NOMO-1 treated with DMSO at 0.1 percent for 48 hours (cell line): ENCODE measurements at regions not wholly inside any gene's neighbourhood (a gene's known extent, or its start where the extent isn't known, plus 50 kb on each side); places are given as distances from the start of the nearest gene placed in this dataset.

Source experiments
- DNase-seq: peaks from one replicate; lab custom pipeline; 2025; ENCODE audit not compliant: unreplicated experiment; lab: John Stamatoyannopoulos, UW

DNA sequence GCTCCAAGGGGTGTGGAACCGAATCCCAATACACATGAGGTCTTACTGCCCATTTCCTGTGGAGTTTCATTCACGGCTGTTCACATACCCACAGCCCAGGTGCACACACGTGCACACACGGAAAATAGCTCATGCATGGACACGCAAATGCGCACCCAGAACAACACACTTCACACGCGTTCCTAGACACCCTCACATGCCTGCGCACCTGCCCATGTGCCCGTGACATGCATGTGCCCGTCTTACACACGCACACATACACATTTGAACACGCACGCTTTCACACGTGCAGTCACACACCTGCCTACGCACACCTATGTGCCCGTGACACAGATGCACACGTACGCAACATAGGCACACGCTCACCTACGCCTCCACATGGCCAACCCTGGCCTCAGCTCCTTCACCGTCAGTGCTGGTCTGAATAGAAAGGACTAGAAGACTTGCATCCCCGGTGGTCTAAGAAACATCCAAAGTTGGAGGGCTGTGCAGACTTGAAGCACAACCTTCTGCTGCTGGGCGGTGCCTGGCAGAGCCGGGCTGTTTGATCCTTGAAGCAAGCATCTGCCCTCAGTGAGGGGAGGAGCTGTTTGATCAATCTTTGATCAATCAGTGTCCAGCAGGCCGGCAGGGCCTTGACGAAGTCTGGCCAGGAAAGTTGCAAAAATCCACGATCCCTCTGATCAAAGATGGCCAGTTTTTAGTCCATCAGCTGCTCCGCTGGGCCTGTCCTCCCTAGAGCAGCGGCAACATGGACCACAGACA, 164.7 kb downstream of the OLFM1 start:
- DNase-seq: no peak

GRCh38 chr9:135252980-135253304, 165.5 kb downstream of the OLFM1 start:
- no peak for DNase-seq

DNA sequence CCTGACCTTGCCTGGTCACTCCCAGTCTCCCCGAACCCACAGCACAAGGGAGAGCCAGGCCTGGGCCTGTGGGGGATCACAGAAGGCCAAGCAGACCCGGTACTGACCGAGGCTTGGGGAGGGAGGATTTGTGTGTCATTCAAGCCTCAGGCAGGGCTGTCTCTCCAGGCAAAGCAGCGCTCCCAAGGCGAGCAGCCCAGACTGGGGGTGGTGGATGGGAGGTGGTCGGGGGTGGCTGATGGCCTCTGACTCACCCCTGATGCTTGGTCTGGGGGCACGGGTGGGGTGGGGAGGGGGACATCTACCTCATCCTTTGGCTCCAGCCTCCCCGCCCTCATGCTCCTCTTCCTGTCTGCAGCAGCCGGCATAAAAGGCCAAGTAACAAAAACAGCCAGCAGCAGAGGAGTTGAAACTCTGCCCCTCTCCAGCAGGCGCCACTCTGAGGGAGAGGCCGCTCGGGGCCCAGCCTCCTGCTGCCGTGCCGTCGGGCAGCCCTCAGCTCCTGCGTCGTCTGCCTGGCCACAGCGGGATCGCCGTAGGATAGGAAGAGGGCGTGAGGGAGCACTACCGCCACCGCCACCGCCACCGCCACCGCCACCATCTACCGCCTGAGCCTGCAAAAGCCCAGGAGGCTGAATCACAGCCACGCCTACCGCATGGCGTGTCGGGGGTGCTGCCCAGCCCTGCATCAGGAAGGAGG, 166.0 kb downstream of the OLFM1 start:
- DNase-seq: no peak

DNA sequence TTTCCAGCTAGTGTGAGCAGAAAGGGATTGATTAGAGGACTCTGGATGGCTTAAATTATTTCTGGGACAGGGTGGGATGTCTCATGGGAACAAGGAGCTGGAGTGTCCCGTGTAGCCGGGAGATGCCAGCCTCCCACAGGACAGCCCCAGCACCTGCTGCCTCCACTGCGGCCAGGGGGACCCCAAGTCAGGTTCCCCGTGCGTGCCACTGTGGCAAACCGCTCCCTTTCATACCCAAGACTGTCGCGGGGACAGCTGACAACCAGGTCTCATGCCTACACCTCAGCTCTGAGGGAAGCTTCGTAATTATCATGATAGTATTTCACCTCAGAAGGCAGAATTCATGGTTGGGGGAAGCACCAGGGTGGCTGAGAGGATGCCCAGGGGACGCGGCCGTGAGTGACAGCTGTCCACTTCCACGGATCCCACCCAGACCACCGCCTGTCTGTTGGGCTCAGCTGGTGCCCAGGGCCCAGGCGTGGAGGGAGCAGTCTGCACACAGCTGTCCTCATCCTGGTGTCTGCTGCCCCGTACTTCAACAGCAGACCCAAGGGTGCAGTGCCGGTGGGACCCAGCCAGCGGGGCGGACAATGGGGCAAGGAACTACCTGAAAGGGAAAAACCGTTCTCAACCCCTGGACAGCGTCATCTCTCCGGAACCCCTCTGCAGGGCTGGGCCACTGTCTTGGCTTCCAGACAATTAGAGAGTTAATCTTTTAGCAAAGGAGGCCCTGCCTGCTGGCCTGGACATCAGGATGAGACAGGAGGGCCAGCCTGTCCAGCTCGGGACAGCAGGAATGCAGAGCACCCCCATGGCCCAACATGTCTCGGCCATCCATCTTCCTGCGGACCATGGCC, 166.9 kb downstream of the OLFM1 start:
- no peak for DNase-seq

DNA sequence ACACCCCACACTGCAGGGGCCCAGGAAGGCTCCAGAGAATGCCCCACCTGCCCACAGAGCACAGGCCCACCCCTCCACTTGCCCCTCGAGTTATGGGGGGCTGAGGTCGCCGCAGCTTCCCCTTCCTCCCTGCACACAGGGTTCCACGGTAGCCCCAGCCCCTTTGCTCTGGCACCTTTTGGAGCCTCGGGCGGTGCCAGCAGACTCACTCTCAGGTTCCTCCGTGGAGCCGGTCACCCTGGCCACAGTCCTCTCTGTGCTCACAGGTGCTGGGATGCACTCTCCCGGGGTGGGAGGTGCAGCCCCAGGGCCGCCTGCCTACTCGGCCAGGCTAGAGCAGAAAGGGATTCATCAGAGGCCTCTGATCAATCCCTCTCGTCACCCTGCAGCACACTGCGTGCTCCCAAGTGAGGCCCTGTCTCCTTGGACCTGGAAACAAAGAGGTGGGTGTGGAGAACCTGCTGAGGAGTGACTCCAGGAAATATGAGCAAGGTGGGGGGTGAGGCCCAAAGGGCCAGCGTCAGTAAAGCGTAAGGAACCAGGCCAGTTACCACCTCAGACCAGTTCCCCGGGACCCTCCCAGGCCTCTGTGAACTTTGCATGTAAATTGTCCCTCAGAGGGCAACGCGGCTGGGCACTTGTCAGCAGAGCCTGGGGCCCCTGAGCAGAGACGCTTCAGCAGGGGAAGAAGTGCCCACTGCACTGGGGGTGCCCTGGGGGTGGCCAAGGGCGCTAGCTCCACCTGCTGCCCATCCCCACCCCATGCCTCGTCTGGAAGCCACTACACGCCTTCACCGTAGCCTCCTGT, 167.8 kb downstream of the OLFM1 start:
- DNase-seq: no peak

DNA sequence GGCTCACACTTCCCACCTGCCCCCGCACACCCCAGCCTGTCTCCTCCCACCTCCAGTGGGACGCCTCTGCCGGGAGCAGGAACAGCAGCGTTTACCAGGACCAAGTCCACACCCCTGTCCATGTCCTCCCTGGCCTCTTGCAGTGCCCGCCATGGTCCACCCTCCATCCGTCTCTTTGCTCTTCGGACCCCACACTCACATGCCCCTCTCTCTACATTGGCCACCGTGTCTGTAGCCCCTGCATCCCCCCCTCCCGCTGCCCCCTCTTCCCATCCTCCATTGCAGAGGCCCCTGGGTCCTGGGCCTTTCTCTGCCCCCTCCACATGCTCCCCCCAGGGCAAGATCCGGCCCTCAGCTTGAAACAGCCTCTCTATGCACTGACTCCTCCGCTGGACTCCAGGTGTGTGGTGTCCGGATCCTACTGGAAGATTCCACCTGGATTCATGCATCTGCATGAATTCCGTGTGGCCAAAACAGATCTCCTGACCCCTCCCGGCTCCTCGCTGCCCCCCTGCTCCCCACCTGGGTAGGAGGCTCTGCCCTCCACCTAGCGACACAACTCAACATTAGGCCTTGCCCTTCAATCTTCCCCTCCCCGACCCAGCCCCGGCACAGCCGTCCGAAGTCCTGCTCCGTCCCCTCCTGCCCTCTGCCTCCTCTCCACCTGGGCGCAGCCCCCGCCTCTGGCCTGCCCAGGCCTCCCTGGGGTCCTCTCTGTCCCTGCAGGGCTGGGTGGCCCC, 168.5 kb downstream of the OLFM1 start:
- no peak for DNase-seq

GRCh38 chr9:135256581-135257354, 169.3 kb downstream of the OLFM1 start:
- DNase-seq: no peak

DNA sequence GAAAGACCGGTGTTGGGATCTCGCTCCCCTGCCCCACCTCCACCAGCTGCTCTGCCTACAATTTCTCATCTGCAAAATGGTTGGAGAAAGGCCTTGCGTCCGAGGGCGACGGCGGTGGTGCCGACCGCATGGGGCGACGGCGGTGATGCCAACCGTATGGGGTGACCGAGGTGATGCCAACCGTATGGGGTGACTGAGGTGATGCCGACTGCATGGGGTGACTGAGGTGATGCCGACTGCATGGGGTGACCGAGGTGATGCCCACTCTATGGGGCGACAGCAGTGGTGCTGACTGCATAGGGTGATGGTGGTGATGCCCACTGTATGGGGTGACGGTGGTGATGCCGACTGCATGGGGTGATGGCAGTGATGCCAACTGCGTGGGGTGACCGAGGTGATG, 171.0 kb downstream of the OLFM1 start:
- no peak for DNase-seq

DNA sequence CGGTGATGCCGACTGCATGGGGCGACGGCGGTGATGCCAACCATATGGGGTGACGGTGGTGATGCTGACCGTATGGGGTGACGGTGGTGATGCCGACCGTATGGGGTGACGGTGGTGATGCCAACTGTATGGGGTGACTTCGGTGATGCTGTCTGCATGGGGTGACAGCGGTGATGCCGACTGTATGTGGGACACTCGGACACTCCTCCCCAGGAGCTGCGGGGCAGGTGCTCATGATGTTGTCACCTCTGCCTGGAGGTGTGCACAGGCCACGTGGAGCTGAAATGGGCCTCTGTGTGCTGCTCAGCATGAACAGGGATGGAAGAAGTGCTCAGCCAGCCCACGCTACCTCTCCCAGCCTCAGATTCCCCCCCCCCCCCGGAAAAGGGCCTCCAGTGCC, 171.8 kb downstream of the OLFM1 start:
- DNase-seq: no peak

GRCh38 chr9:135260221-135261180, 173.0 kb downstream of the OLFM1 start:
- no peak for DNase-seq

GRCh38 chr9:135262248-135262647, 174.8 kb downstream of the OLFM1 start:
- DNase-seq: no peak

DNA sequence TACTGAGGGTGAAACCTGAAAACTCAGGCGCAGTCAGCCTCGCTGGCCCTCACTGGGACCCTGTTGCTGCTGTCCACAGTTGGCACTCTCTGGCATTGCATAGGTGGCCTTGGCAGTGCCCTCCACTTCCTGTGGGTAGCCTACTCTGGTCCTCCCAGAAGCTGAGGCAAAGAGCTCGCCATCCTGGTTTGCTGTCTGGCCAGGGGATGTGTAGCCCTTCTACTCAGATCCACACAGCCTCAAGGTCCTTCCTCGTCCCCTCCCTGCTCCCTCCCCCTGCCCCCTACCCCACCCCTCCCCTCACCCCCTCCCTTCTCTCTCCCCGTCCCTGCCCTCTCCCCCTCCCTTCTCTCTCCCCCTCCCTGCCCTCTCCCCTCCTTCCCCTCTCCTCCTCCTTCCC, 176.0 kb downstream of the OLFM1 start:
- DNase-seq: no peak

- no peak for DNase-seq
Observed at GRCh38 chr9:135265931-135266330, 178.5 kb downstream of the OLFM1 start.

- DNase-seq: no peak
Observed at GRCh38 chr9:135267191-135267809, 179.8 kb downstream of the OLFM1 start.

DNA sequence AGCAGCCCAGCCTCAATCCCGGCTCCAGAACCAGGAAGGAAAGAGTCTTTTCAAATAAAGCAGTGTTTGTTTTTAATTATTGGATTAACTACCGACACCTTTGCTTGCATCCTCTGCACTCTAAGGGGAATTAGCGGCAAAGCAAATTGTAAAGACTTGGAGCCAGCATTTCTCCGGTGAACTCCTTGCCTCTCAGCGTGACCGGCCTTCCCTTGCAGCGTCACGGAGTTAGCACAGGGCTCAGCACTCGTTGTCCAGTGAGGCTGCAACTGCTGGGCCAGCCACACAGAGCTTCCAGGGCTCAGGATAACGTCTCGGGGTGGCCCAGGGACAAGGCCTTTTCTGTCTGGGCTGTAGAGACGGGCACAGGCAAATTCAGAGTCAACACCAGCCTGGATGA, 180.6 kb downstream of the OLFM1 start:
- DNase-seq: no peak

DNA sequence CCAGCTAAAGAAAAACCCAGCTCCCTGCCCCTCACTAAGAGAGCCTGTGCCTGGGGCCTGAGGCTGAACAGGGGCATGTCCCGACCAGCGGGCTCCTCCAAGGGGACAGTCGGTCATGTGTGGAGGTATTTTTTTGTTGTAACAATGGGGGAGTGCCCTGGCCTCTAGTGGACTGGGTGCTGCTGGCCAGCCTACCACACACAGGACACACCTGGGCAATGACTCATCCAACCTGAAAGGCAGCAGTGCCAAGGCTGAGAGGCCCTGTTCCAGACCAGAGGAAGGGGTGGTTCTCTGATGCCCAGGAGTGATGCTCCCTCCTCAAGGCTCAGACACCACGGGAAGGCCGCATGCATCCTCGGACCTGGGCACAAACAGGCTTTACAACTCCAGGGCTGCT, 181.5 kb downstream of the OLFM1 start:
- DNase-seq: no peak

DNA sequence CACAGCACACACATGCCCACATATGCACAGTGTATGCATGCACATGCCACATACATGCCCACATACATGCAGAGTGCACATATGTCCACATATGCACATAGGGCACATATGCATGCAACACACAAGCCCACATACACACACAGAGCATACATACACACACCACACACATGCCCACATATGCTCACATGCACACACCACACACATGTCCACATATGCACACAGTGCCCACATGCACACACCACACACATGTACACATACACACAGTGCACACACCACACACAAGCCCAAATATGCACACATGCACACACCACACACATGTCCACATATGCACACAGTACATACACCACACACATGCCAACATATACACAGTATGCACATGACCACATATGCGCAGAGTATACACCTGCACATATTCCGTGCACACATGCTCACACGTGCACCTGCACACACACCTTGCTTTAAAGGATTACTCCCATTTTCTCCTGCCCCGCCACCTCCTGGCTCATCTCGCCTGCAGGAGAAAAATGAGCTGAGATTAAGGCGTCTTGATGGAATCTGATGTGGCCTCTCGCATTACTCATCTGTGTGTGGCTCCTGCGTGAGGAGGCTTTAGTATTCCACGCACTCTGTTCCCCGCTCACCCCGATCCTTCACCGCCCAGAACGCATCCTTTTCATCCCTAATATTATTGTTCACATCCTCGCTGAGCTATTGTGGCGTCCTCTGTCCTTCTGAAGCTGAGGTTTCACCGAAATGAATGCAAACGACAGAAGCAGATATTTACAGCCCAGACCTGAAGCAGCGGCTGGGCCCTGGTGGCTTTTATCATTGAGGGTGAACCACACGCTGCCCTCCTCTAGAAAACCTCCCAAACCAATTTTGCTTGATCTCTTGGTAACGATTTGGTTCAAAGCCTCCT, 182.7 kb downstream of the OLFM1 start:
- no peak for DNase-seq
